K562 (cell line): ENCODE measurements at regions not wholly inside any gene's neighbourhood (a gene's known extent, or its start where the extent isn't known, plus 50 kb on each side); places are given as distances from the start of the nearest gene placed in this dataset.
A peak's percentile ranks its signal among the peaks of the same experiment; 100 is the strongest.

Experiments
- ATAC-seq: fragments of 200-7000 bp; cut with Tn5 transposase; 3 replicates; pipeline ENCODE4 v1.9.1; 2020; ENCODE audit warnings: moderate library complexity
- BruUV-seq: library from RNA; stranded (reverse); fragments of 400-500 nt; replicated peaks from 2 replicates; lab custom pipeline; 2021; lab: Mats Ljungman, UMichigan
- CTCF ChIA-PET: fragments of 300-600 bp; formaldehyde crosslinking; extraction: SDS; loops from one replicate; lab custom pipeline; 2021; ENCODE audit warnings: low intra/inter-chr PET ratio; lab: Yijun Ruan, JAX
- POLR2A ChIA-PET: fragments of 300-600, 350-650 bp; sonication (Branson Sonifier 250); formaldehyde crosslinking; extraction: SDS; loops from one replicate; lab custom pipeline; 2021; ENCODE audit warnings: antibody characterized with exemption, inconsistent platforms; lab: Yijun Ruan, JAX
- DNase-seq, 4 experiments: peaks; one replicate each; pipeline versions ENCODE4 v3.0.0 to v3.0.0-alpha.2; 2011 to 2018; ENCODE audit warnings: low spot score in 3 of 4, mixed read lengths in 3 of 4; ENCODE audit errors: extremely low read depth in 1 of 4
- FAIRE-seq: peaks from 2 replicates; lab custom pipeline; 2011; peaks lifted over from hg19 to GRCh38; lab: Jason Lieb, UNC
- H2AFZ ChIP-seq: 2 replicates; pipeline ENCODE4 v1.6.0; 2011; ENCODE audit warnings: low read depth, low read length, control low read depth, inconsistent platforms
- H3K27ac ChIP-seq: fragments of 200-600 bp; 3 replicates; pipeline ENCODE4 v1.8.0; 2011; ENCODE audit warnings: low read depth, mild to moderate bottlenecking, control low read depth, inconsistent platforms, low read length, moderate library complexity, mixed read lengths; ENCODE audit errors: extremely low read depth
- H3K27me3 ChIP-seq, 2 experiments: fragments of 300-600 bp in 1 of 2; 2 replicates in 1 of 2; 3 replicates in 1 of 2; pipeline versions ENCODE4 v1.6.0 to v1.8.0; 2011; ENCODE audit warnings: inconsistent platforms in 2 of 2, low read length in 2 of 2, mild to moderate bottlenecking in 1 of 2, mixed read lengths in 1 of 2, moderate library complexity in 1 of 2; ENCODE audit not compliant: control insufficient read depth in 2 of 2, insufficient read depth in 2 of 2
- H3K36me3 ChIP-seq: fragments of 300-600 bp; 3 replicates; pipeline ENCODE4 v1.8.0; 2011; ENCODE audit warnings: mild to moderate bottlenecking, low read length, inconsistent platforms; ENCODE audit not compliant: control insufficient read depth, insufficient read depth
- H3K4me1 ChIP-seq, 2 experiments: fragments of 200-600 bp in 1 of 2; replicated peaks in 1 of 2; 2 replicates in 1 of 2; 3 replicates in 1 of 2; pipeline versions ENCODE4 v1.5.1 to v1.8.0; 2011; ENCODE audit warnings: inconsistent platforms in 2 of 2, low read length in 2 of 2, mild to moderate bottlenecking in 1 of 2, mixed read lengths in 1 of 2, moderate library complexity in 1 of 2; ENCODE audit not compliant: control insufficient read depth in 2 of 2, insufficient read depth in 2 of 2
- H3K4me2 ChIP-seq: 2 replicates; pipeline ENCODE4 v1.6.1; 2011; ENCODE audit warnings: low read length, control low read depth, inconsistent platforms, mixed read lengths; ENCODE audit not compliant: insufficient read depth
- H3K4me3 ChIP-seq: fragments of 200-600 bp; sonication (generic), shearing (Covaris generic); 2 replicates; pipeline ENCODE4 v1.5.1; 2016; ENCODE audit warnings: control low read depth, inconsistent platforms
- H3K79me2 ChIP-seq: fragments of 200-600 bp; 3 replicates; pipeline ENCODE4 v1.8.0; 2011; ENCODE audit warnings: low read length, inconsistent platforms; ENCODE audit not compliant: control insufficient read depth, insufficient read depth
- H3K9ac ChIP-seq, 2 experiments: 2 replicates each; pipeline versions ENCODE4 v1.6.0 to v1.6.1; 2011; ENCODE audit warnings: low read depth in 2 of 2, low read length in 2 of 2, control low read depth in 1 of 2, inconsistent platforms in 1 of 2, mild to moderate bottlenecking in 1 of 2, mixed read lengths in 1 of 2; ENCODE audit not compliant: insufficient read depth in 1 of 2
- H3K9me1 ChIP-seq: one replicate; pipeline ENCODE4 v1.6.0; 2011; ENCODE audit warnings: inconsistent platforms, mild to moderate bottlenecking, low read length, moderate library complexity; ENCODE audit not compliant: control insufficient read depth, insufficient read depth
- H3K9me3 ChIP-seq: replicated peaks from 2 replicates; pipeline ENCODE4 v1.5.1; 2011; ENCODE audit warnings: low read depth, low read length, inconsistent platforms; ENCODE audit not compliant: control insufficient read depth, insufficient read depth
- H4K20me1 ChIP-seq: replicated peaks from 2 replicates; pipeline ENCODE4 v1.6.1; 2011; ENCODE audit warnings: low read length, inconsistent platforms, mixed read lengths; ENCODE audit not compliant: control insufficient read depth, insufficient read depth
- C11orf30 ChIP-seq: fragments of 450-650 bp; IDR thresholded peaks from 2 replicates; pipeline ENCODE4 v1.6.1; 2016; ENCODE audit warnings: low read depth, mild to moderate bottlenecking
- CAMTA2 ChIP-seq: fragments of 250-450 bp; sonication (Bioruptor Pico); conservative IDR thresholded peaks from 2 replicates; pipeline ENCODE4 v1.5.1; 2022
- L3MBTL2 ChIP-seq: fragments of 450-650 bp; IDR thresholded peaks from 2 replicates; pipeline ENCODE4 v1.6.1; 2016; ENCODE audit warnings: mild to moderate bottlenecking, moderate library complexity
- MAFG ChIP-seq: fragments of 450-650 bp; conservative IDR thresholded peaks from 2 replicates; pipeline ENCODE4 v1.6.1; 2016; ENCODE audit warnings: missing genetic modification characterization, missing compliant biosample characterization
- MTA3 ChIP-seq: fragments of 450-650 bp; formaldehyde crosslinking; IDR thresholded peaks from 2 replicates; pipeline ENCODE4 v1.6.1; 2017; ENCODE audit warnings: mild to moderate bottlenecking, borderline replicate concordance
- NFE2 ChIP-seq: IDR thresholded peaks from 2 replicates; pipeline ENCODE4 v1.6.1; 2014; ENCODE audit warnings: antibody characterized with exemption, low read depth
- NFE2L1 ChIP-seq: fragments of 450-650 bp; IDR thresholded peaks from 2 replicates; pipeline ENCODE4 v1.6.1; 2016; ENCODE audit warnings: missing genetic modification characterization, low read depth, mild to moderate bottlenecking, missing compliant biosample characterization, moderate library complexity, borderline replicate concordance
- NRF1 ChIP-seq, 2 experiments: fragments of 450-650 bp; IDR thresholded peaks in 1 of 2; conservative IDR thresholded peaks in 1 of 2; 2 replicates each; pipeline ENCODE4 v1.6.1; 2014; ENCODE audit warnings: mild to moderate bottlenecking in 2 of 2
- PPARD ChIP-seq: fragments of 250-450 bp; sonication (Bioruptor Pico); IDR thresholded peaks from 2 replicates; pipeline ENCODE4 v1.8.0; 2022; ENCODE audit warnings: inconsistent platforms, mild to moderate bottlenecking, moderate library complexity
- SPI1 ChIP-seq: IDR thresholded peaks from 2 replicates; pipeline ENCODE4 v1.6.1; 2011; ENCODE audit warnings: low read depth, low read length, control low read depth, borderline replicate concordance
- SRSF3 ChIP-seq: fragments of 200-400 bp; formaldehyde crosslinking; IDR thresholded peaks from 2 replicates; pipeline ENCODE4 v1.6.1; 2016; ENCODE audit warnings: mild to moderate bottlenecking, low read length, moderate library complexity; ENCODE audit not compliant: insufficient read depth
- ZKSCAN1 ChIP-seq: fragments of 150-350 bp; IDR thresholded peaks from 2 replicates; pipeline ENCODE4 v1.6.1; 2016; ENCODE audit warnings: low read depth, low read length
- ZNF143 ChIP-seq: sonication (generic); formaldehyde crosslinking; IDR thresholded peaks from 2 replicates; pipeline ENCODE4 v1.9.0; 2022; ENCODE audit warnings: mild to moderate bottlenecking, missing genetic modification reagents
- ZNF3 ChIP-seq: fragments of 250-450 bp; sonication (Bioruptor Pico); IDR thresholded peaks from 2 replicates; pipeline ENCODE4 v1.5.0; 2021; ENCODE audit warnings: mild to moderate bottlenecking, moderate library complexity
- ZNF316 ChIP-seq: fragments of 450-650 bp; IDR thresholded peaks from 2 replicates; pipeline ENCODE4 v1.6.1; 2016
- WGBS: fragments of 100-300 bp; shearing (Covaris generic); methylation state at CpG from one replicate; pipeline ENCODE4 v1.1.6; 2016; ENCODE audit warnings: low coverage, mixed read lengths; ENCODE audit not compliant: insufficient coverage; ENCODE audit errors: missing lambda C conversion rate; 5-methylcytosine and 5-hydroxymethylcytosine counted together
- in situ Hi-C: fragments of 300-500 bp; cut with MboI; formaldehyde crosslinking; loops from 4 replicates; pipeline ENCODE4 v1.15.0; 2018; ENCODE audit warnings: inconsistent platforms, mixed read lengths
- intact Hi-C: fragments of 100-400 bp; cut with micrococcal nuclease; formaldehyde crosslinking; loops from 2 replicates; pipeline ENCODE4 v1.14.2; 2022
- TF ChIP-seq, protein P1 (sequence below), 3 experiments: fragments of 200-800 bp in 1 of 3; fragments of 250-450 bp in 1 of 3; fragments of 450-650 bp in 1 of 3; sonication (Bioruptor Pico) in 1 of 3; sonication (Bioruptor generic) in 1 of 3; formaldehyde crosslinking in 1 of 3; IDR thresholded peaks; 2 replicates each; pipeline versions ENCODE4 v1.6.1 to v1.8.0; 2016 to 2022; ENCODE audit warnings: mild to moderate bottlenecking in 2 of 3, missing genetic modification characterization in 2 of 3, missing compliant biosample characterization in 1 of 3, moderate library complexity in 1 of 3

DNA sequence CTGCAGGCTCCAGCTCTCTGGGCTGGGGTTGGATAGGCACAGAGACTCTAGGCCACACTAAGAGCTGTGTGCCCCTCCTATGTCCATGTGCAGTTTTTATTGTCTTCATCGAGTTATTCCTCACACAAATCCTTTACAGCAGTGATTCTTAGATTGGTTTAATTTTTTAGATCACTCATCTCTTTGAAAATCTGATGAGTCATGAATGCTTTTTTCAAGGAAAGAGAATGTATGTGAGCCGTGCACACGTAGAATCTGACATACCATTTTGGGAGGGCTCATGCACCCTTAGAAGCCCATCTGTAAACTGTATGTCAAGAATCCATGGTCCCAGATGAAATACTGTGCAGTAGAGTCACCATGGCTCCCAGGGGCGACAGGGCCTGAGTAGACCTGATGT lies 100.7 kb upstream of the S1PR3 start:
- FAIRE-seq (no peak), DNase-seq (no peak), ATAC-seq (no peak)
- intact Hi-C loops = no loop called here
- H3K4me1 ChIP-seq = no peaks in the 10 kb centered on the region; a peak in 1 of 5 replicates
- H2AFZ ChIP-seq = no peak overlapping the region
- no peak for TF ChIP-seq PPARD
- no peak for TF ChIP-seq SRSF3
- TF ChIP-seq CAMTA2 (CRISPR knock-in tag) = no peak
- TF ChIP-seq SPI1 = no peak
- TF ChIP-seq ZNF143 (CRISPR knock-in tag) = no peak
- no peak for TF ChIP-seq NRF1 (conservative IDR thresholded peaks at IDR 0.05 in 1 of 2, IDR thresholded peaks at IDR 0.05 in 1 of 2)
- TF ChIP-seq L3MBTL2 = no peak
- TF ChIP-seq MAFG (tag) = peak; percentile 85
- 0 out of 2 replicates have a peak, but pooled peaks have one; percentile 45 for TF ChIP-seq NFE2L1 (tag)
- TF ChIP-seq C11orf30 = peak; percentile 45; the same call in 1 of the 2 replicates
- peak; percentile 65 for TF ChIP-seq ZNF316
- no peak for TF ChIP-seq ZNF3 (CRISPR knock-in tag)
- TF ChIP-seq MTA3 = no peak
- TF ChIP-seq ZKSCAN1 = no peak
- TF ChIP-seq, protein P1, sequence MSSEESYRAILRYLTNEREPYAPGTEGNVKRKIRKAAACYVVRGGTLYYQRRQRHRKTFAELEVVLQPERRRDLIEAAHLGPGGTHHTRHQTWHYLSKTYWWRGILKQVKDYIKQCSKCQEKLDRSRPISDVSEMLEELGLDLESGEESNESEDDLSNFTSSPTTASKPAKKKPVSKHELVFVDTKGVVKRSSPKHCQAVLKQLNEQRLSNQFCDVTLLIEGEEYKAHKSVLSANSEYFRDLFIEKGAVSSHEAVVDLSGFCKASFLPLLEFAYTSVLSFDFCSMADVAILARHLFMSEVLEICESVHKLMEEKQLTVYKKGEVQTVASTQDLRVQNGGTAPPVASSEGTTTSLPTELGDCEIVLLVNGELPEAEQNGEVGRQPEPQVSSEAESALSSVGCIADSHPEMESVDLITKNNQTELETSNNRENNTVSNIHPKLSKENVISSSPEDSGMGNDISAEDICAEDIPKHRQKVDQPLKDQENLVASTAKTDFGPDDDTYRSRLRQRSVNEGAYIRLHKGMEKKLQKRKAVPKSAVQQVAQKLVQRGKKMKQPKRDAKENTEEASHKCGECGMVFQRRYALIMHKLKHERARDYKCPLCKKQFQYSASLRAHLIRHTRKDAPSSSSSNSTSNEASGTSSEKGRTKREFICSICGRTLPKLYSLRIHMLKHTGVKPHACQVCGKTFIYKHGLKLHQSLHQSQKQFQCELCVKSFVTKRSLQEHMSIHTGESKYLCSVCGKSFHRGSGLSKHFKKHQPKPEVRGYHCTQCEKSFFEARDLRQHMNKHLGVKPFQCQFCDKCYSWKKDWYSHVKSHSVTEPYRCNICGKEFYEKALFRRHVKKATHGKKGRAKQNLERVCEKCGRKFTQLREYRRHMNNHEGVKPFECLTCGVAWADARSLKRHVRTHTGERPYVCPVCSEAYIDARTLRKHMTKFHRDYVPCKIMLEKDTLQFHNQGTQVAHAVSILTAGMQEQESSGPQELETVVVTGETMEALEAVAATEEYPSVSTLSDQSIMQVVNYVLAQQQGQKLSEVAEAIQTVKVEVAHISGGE (CRISPR knock-in tag; IDR thresholded peaks at IDR 0.05) = no peak
- TF ChIP-seq NFE2 = peak; percentile 35; the same call in 1 of the 2 replicates
- no TSS peak for BruUV-seq
- ChIA-PET CTCF (no interaction called here), POLR2A (no interaction called here)
- 7% methylated on average over 4 of the region's 4 CpGs for WGBS
- H3K36me3 ChIP-seq = no peaks in the 10 kb centered on the region
- H3K9ac ChIP-seq = no peak overlapping the region; a peak in 1 of 4 replicates
- H3K9me3 ChIP-seq = no peaks in the 10 kb centered on the region
- in situ Hi-C loops = no loop called here
- no peaks in the 10 kb centered on the region for H3K79me2 ChIP-seq
- H3K9me1 ChIP-seq = no peaks in the 10 kb centered on the region
- H3K4me2 ChIP-seq = no peak overlapping the region
- no peak overlapping the region for H3K4me3 ChIP-seq
- H3K27me3 ChIP-seq = no peaks in the 10 kb centered on the region
- no peak overlapping the region for H3K27ac ChIP-seq
- no peaks in the 10 kb centered on the region for H4K20me1 ChIP-seq
